GM10847 (cell line): ENCODE measurements at regions not wholly inside any gene's neighbourhood (a gene's known extent, or its start where the extent isn't known, plus 50 kb on each side); places are given as distances from the start of the nearest gene placed in this dataset.

ENCODE experiments used
- POLR2A ChIP-seq: IDR thresholded peaks from 2 replicates; pipeline ENCODE4 v1.6.1; 2011; ENCODE audit not compliant: insufficient read length; ENCODE audit errors: extremely low read depth

DNA sequence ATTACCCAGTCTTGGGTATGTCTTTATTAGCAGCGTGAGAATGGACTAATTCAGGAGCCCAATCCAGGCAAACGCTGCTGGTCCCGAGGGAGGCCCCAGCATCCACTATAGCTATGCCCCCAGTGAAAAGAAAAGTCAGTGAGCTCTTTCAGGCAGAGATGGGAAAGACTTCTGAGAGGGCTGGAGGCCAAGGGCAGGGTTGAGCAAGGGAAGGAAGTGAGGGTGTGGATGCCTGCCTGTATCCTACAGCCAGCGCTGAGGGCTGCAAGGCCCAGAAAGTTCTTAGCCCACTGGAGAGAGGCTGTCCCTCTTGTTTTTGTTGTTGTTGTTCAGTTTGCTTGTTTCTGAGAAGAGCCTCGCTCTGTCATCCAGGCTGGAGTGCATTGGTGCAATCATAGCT is 261.6 kb downstream of the ZEB1 start:
- no peak for TF ChIP-seq POLR2A
